PC-3 (cell line): ENCODE measurements at regions not wholly inside any gene's neighbourhood (a gene's known extent, or its start where the extent isn't known, plus 50 kb on each side); places are given as distances from the start of the nearest gene placed in this dataset.

Source experiments
- ATAC-seq: fragments of 200-7000 bp; cut with Tn5 transposase; 2 replicates; pipeline ENCODE4 v1.9.1; 2020; ENCODE audit warnings: mild to moderate bottlenecking, moderate library complexity
- BruUV-seq: library from RNA; stranded (reverse); fragments of 400-500 nt; replicated peaks from 2 replicates; lab custom pipeline; 2021; lab: Mats Ljungman, UMichigan
- CTCF ChIA-PET: fragments of 300-600 bp; sonication (Branson Sonifier 250); formaldehyde crosslinking; loops from one replicate; lab custom pipeline; 2022; ENCODE audit warnings: antibody characterized with exemption; lab: Charles Lee
- POLR2A ChIA-PET: fragments of 300-600 bp; sonication (Branson Sonifier 250); formaldehyde crosslinking; loops from one replicate; lab custom pipeline; 2022; ENCODE audit warnings: antibody characterized with exemption; ENCODE audit not compliant: unreplicated experiment; lab: Charles Lee
- DNase-seq: peaks from one replicate; pipeline ENCODE4 v3.0.0-alpha.2; 2015
- H2AFZ ChIP-seq: fragments of 300-600 bp; sonication (generic); 2 replicates; pipeline ENCODE4 v1.6.0; 2016; ENCODE audit warnings: antibody characterized with exemption, low read length
- H3F3A ChIP-seq: fragments of 300-600 bp; sonication (generic); one replicate; pipeline ENCODE4 v1.6.0; 2017; ENCODE audit warnings: antibody characterized with exemption, low read length, control low read depth, mild to moderate bottlenecking; ENCODE audit not compliant: unreplicated experiment
- H3K27ac ChIP-seq: fragments of 300-600 bp; sonication (generic); 2 replicates; pipeline ENCODE4 v1.5.1; 2016; ENCODE audit warnings: mild to moderate bottlenecking, low read length
- H3K27me3 ChIP-seq: fragments of 300-600 bp; sonication (generic); 2 replicates; pipeline ENCODE4 v1.6.1; 2016; ENCODE audit warnings: low read length, mixed read lengths
- H3K36me3 ChIP-seq: fragments of 300-600 bp; sonication (generic); 2 replicates; pipeline ENCODE4 v1.6.1; 2016; ENCODE audit warnings: low read depth, mixed run types, low read length, mixed read lengths
- H3K4me1 ChIP-seq: fragments of 300-600 bp; sonication (generic); 2 replicates; pipeline ENCODE4 v1.5.1; 2016; ENCODE audit warnings: low read length; ENCODE audit not compliant: insufficient read depth
- H3K4me2 ChIP-seq: fragments of 300-600 bp; sonication (generic); 2 replicates; pipeline ENCODE4 v1.6.0; 2016; ENCODE audit warnings: low read length
- H3K4me3 ChIP-seq: fragments of 300-600 bp; sonication (generic); 2 replicates; pipeline ENCODE4 v1.5.1; 2016; ENCODE audit warnings: mild to moderate bottlenecking, low read length, mixed read lengths
- H3K79me2 ChIP-seq: fragments of 300-600 bp; sonication (generic); 2 replicates; pipeline ENCODE4 v1.6.1; 2017; ENCODE audit warnings: low read length, mixed read lengths
- H3K9ac ChIP-seq: fragments of 300-600 bp; sonication (generic); 2 replicates; pipeline ENCODE4 v1.6.0; 2016; ENCODE audit warnings: mild to moderate bottlenecking, low read length
- H3K9me2 ChIP-seq: fragments of 300-600 bp; sonication (generic); replicated peaks from 2 replicates; pipeline ENCODE4 v1.6.1; 2016; ENCODE audit warnings: mixed run types, low read length, mixed read lengths
- H3K9me3 ChIP-seq: fragments of 300-600 bp; sonication (generic); 2 replicates; pipeline ENCODE4 v1.6.1; 2016; ENCODE audit warnings: low read length, mixed read lengths
- H4K20me1 ChIP-seq: fragments of 300-600 bp; sonication (generic); 2 replicates; pipeline ENCODE4 v1.6.1; 2016; ENCODE audit warnings: low read length, mixed read lengths
- CTCF ChIP-seq: fragments of 300-600 bp; sonication (generic); conservative IDR thresholded peaks from 2 replicates; pipeline ENCODE4 v1.5.1; 2017; ENCODE audit warnings: antibody characterized with exemption, low read depth, mild to moderate bottlenecking, low read length
- EZH2 ChIP-seq: fragments of 300-600 bp; sonication (generic); IDR thresholded peaks from one replicate; pipeline ENCODE4 v1.6.1; 2017; ENCODE audit warnings: antibody characterized with exemption, mild to moderate bottlenecking, low read length; ENCODE audit not compliant: unreplicated experiment
- EZH2phosphoT487 ChIP-seq: fragments of 300-600 bp; sonication (generic); IDR thresholded peaks from 2 replicates; pipeline ENCODE4 v1.6.1; 2018; ENCODE audit warnings: mild to moderate bottlenecking, antibody characterized with exemption, low read length, borderline replicate concordance
- intact Hi-C: fragments of 100-400 bp; cut with micrococcal nuclease; formaldehyde crosslinking; loops from 2 replicates; pipeline ENCODE4 v1.9.0; 2023

- no peak overlapping the region for H2AFZ ChIP-seq
- no peaks in the 10 kb centered on the region for H3K36me3 ChIP-seq
- DNase-seq (no peak), ATAC-seq (no peak)
- H4K20me1 ChIP-seq = no peaks in the 10 kb centered on the region
- H3K4me3 ChIP-seq = no peak overlapping the region
- BruUV-seq = no TSS peak
- TF ChIP-seq CTCF = no peak
- no peak for TF ChIP-seq EZH2
- TF ChIP-seq EZH2phosphoT487 = no peak
- no peaks in the 10 kb centered on the region for H3F3A ChIP-seq
- peaks cover 2% of the 10 kb centered on the region; the same call in 1 of the 2 replicates for H3K4me1 ChIP-seq
- H3K27ac ChIP-seq = no peak overlapping the region
- H3K4me2 ChIP-seq = no peak overlapping the region
- no peaks in the 10 kb centered on the region for H3K79me2 ChIP-seq
- ChIA-PET POLR2A (no interaction called here), CTCF (no interaction called here)
- no peaks in the 10 kb centered on the region for H3K9me3 ChIP-seq
- intact Hi-C loops = no loop called here
- H3K9me2 ChIP-seq = no peaks in the 10 kb centered on the region
- H3K27me3 ChIP-seq = no peaks in the 10 kb centered on the region
- H3K9ac ChIP-seq = no peak overlapping the region
These were observed 56.3 kb upstream of the CPNE8 start for GRCh38 chr12:38961683-38962082.

GRCh38 chr12:38961012-38961411 is 55.6 kb upstream of the CPNE8 start:
- POLR2A ChIA-PET = no interaction called here
- H3F3A ChIP-seq = no peaks in the 10 kb centered on the region
- ATAC-seq (no peak), DNase-seq (no peak)
- CTCF ChIA-PET = no interaction called here
- H3K27ac ChIP-seq = no peak overlapping the region
- no peaks in the 10 kb centered on the region for H3K79me2 ChIP-seq
- H4K20me1 ChIP-seq = no peaks in the 10 kb centered on the region
- H3K4me2 ChIP-seq = no peak overlapping the region
- no peaks in the 10 kb centered on the region for H3K36me3 ChIP-seq
- intact Hi-C loops = no loop called here
- no peak overlapping the region for H3K9ac ChIP-seq
- TF ChIP-seq EZH2 (no peak), CTCF (no peak), EZH2phosphoT487 (no peak)
- no peak overlapping the region for H3K4me3 ChIP-seq
- no peaks in the 10 kb centered on the region for H3K9me3 ChIP-seq
- no peak overlapping the region for H2AFZ ChIP-seq
- no TSS peak for BruUV-seq
- no peaks in the 10 kb centered on the region for H3K9me2 ChIP-seq
- H3K4me1 ChIP-seq = peaks cover 9% of the 10 kb centered on the region; the same call in 1 of the 2 replicates
- H3K27me3 ChIP-seq = no peaks in the 10 kb centered on the region

- peak overlapping the region; percentile 5; the same call in 1 of the 2 replicates for H2AFZ ChIP-seq
- H3K9ac ChIP-seq = no peak overlapping the region
- intact Hi-C loops = no loop called here
- no peaks in the 10 kb centered on the region for H4K20me1 ChIP-seq
- H3K4me1 ChIP-seq = peaks cover 11% of the 10 kb centered on the region; the same call in 1 of the 2 replicates
- BruUV-seq = no TSS peak
- ChIA-PET POLR2A (no interaction called here), CTCF (no interaction called here)
- peak; percentile 70 for DNase-seq
- H3K4me2 ChIP-seq = 0 out of 2 replicates have a peak overlapping the region, but pooled peaks have one; percentile 1
- H3K27me3 ChIP-seq = no peaks in the 10 kb centered on the region
- H3K36me3 ChIP-seq = no peaks in the 10 kb centered on the region
- H3F3A ChIP-seq = no peaks in the 10 kb centered on the region
- no peaks in the 10 kb centered on the region for H3K9me2 ChIP-seq
- TF ChIP-seq CTCF (no peak), EZH2phosphoT487 (no peak), EZH2 (no peak)
- no peak overlapping the region for H3K4me3 ChIP-seq
- no peaks in the 10 kb centered on the region for H3K79me2 ChIP-seq
- H3K9me3 ChIP-seq = no peaks in the 10 kb centered on the region
- peak overlapping the region; percentile 5; the same call in 1 of the 2 replicates for H3K27ac ChIP-seq
- peak; percentile 71 for ATAC-seq
These were observed 50.9 kb upstream of the CPNE8 start for GRCh38 chr12:38956337-38956736.
